SK-N-SH (cell line): ENCODE measurements at regions not wholly inside any gene's neighbourhood (a gene's known extent, or its start where the extent isn't known, plus 50 kb on each side); places are given as distances from the start of the nearest gene placed in this dataset.

Source experiments
- EP300 ChIP-seq, 2 experiments: IDR thresholded peaks; 2 replicates each; pipeline versions ENCODE4 v1.4.0 to v1.6.1; 2012; ENCODE audit warnings: borderline replicate concordance in 1 of 2, low read depth in 1 of 2, low read length in 1 of 2
- FOSL2 ChIP-seq: IDR thresholded peaks from 2 replicates; pipeline ENCODE4 v1.4.0; 2012; ENCODE audit warnings: low read depth, mild to moderate bottlenecking, moderate library complexity, borderline replicate concordance
- MXI1 ChIP-seq: IDR thresholded peaks from 2 replicates; pipeline ENCODE4 v1.6.1; 2012; ENCODE audit warnings: mild to moderate bottlenecking, low read depth, low read length, improper control_type of control experiment
- NFIC ChIP-seq: IDR thresholded peaks from 2 replicates; pipeline ENCODE4 v1.4.0; 2012; ENCODE audit warnings: borderline replicate concordance
- POLR2AphosphoS5 ChIP-seq: IDR thresholded peaks from 2 replicates; pipeline ENCODE4 v1.6.1; 2012; ENCODE audit warnings: low read depth, low read length
- RAD21 ChIP-seq: IDR thresholded peaks from 2 replicates; pipeline ENCODE4 v1.6.1; 2012; ENCODE audit warnings: mild to moderate bottlenecking, low read length
- SIN3A ChIP-seq: IDR thresholded peaks from 2 replicates; pipeline ENCODE4 v1.6.1; 2012; ENCODE audit warnings: low read depth, mild to moderate bottlenecking, low read length, moderate library complexity, borderline replicate concordance
- TAF1 ChIP-seq: IDR thresholded peaks from 2 replicates; pipeline ENCODE4 v1.6.1; 2012; ENCODE audit warnings: low read depth, mild to moderate bottlenecking, low read length, moderate library complexity, borderline replicate concordance
- TEAD4 ChIP-seq: IDR thresholded peaks from 2 replicates; pipeline ENCODE4 v1.4.0; 2012; ENCODE audit warnings: mild to moderate bottlenecking, borderline replicate concordance; ENCODE audit not compliant: insufficient read depth
- YY1 ChIP-seq: IDR thresholded peaks from 2 replicates; pipeline ENCODE4 v1.4.0; 2012; ENCODE audit warnings: low read depth, mild to moderate bottlenecking
- TF ChIP-seq, protein P1 (sequence below): fragments of 200-600 bp; sonication (generic); IDR thresholded peaks from 2 replicates; pipeline ENCODE4 v1.6.1; 2017; ENCODE audit warnings: antibody characterized with exemption, mild to moderate bottlenecking, moderate library complexity
- TF ChIP-seq, protein P2 (sequence below): IDR thresholded peaks from 2 replicates; pipeline ENCODE4; 2012

DNA sequence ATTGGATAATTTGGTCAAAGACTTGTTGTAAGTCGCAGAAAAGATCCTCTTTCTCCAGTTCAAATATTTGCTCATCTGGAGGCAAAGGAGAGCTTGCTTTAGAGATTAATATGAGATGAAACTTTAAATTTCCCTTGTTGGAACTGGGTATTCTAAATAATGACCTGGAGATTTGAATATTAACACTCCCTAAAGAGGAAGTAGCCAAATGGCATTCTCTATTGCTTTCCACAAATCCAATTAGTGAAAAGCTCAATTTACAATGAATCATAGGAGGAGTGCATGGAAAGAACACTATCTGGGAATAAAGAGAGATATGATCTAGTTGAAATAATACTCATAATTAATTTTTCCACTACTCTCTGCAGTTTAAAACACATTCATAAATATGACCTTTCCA is 641.6 kb upstream of the TENM4 start:
- TF ChIP-seq, protein P1, sequence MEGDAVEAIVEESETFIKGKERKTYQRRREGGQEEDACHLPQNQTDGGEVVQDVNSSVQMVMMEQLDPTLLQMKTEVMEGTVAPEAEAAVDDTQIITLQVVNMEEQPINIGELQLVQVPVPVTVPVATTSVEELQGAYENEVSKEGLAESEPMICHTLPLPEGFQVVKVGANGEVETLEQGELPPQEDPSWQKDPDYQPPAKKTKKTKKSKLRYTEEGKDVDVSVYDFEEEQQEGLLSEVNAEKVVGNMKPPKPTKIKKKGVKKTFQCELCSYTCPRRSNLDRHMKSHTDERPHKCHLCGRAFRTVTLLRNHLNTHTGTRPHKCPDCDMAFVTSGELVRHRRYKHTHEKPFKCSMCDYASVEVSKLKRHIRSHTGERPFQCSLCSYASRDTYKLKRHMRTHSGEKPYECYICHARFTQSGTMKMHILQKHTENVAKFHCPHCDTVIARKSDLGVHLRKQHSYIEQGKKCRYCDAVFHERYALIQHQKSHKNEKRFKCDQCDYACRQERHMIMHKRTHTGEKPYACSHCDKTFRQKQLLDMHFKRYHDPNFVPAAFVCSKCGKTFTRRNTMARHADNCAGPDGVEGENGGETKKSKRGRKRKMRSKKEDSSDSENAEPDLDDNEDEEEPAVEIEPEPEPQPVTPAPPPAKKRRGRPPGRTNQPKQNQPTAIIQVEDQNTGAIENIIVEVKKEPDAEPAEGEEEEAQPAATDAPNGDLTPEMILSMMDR = no peak
- TF ChIP-seq POLR2AphosphoS5 (no peak), RAD21 (no peak), YY1 (no peak), NFIC (no peak), EP300 (IDR thresholded peaks at IDR 0.05; ENCODE audit: borderline replicate concordance in 1 of 2, low read depth in 1 of 2, low read length in 1 of 2) (no peak), TEAD4 (no peak), SIN3A (no peak), FOSL2 (no peak), MXI1 (no peak), TAF1 (no peak)
- TF ChIP-seq, protein P2, sequence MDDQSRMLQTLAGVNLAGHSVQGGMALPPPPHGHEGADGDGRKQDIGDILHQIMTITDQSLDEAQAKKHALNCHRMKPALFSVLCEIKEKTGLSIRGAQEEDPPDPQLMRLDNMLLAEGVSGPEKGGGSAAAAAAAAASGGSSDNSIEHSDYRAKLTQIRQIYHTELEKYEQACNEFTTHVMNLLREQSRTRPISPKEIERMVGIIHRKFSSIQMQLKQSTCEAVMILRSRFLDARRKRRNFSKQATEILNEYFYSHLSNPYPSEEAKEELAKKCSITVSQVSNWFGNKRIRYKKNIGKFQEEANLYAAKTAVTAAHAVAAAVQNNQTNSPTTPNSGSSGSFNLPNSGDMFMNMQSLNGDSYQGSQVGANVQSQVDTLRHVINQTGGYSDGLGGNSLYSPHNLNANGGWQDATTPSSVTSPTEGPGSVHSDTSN = no peak
